Loucy (cell line): ENCODE measurements at regions not wholly inside any gene's neighbourhood (a gene's known extent, or its start where the extent isn't known, plus 50 kb on each side); places are given as distances from the start of the nearest gene placed in this dataset.

Source experiments
- CTCF ChIP-seq: fragments of 200-600 bp; sonication (generic); conservative IDR thresholded peaks from 2 replicates; pipeline ENCODE4 v1.5.1; 2014; ENCODE audit warnings: mild to moderate bottlenecking, antibody characterized with exemption, low read length
- EZH2phosphoT487 ChIP-seq: fragments of 200-600 bp; IDR thresholded peaks from 2 replicates; pipeline ENCODE4 v1.6.1; 2018; ENCODE audit warnings: antibody characterized with exemption, mild to moderate bottlenecking, moderate library complexity, borderline replicate concordance

GRCh38 chr5:88394536-88395175, 126.0 kb upstream of the TMEM161B start:
- TF ChIP-seq CTCF (no peak), EZH2phosphoT487 (no peak)
